ENCODE measurements at regions not wholly inside any gene's neighbourhood (a gene's known extent, or its start where the extent isn't known, plus 50 kb on each side); places are given as distances from the start of the nearest gene placed in this dataset.
A peak's percentile ranks its signal among the peaks of the same experiment; 100 is the strongest.

DNA sequence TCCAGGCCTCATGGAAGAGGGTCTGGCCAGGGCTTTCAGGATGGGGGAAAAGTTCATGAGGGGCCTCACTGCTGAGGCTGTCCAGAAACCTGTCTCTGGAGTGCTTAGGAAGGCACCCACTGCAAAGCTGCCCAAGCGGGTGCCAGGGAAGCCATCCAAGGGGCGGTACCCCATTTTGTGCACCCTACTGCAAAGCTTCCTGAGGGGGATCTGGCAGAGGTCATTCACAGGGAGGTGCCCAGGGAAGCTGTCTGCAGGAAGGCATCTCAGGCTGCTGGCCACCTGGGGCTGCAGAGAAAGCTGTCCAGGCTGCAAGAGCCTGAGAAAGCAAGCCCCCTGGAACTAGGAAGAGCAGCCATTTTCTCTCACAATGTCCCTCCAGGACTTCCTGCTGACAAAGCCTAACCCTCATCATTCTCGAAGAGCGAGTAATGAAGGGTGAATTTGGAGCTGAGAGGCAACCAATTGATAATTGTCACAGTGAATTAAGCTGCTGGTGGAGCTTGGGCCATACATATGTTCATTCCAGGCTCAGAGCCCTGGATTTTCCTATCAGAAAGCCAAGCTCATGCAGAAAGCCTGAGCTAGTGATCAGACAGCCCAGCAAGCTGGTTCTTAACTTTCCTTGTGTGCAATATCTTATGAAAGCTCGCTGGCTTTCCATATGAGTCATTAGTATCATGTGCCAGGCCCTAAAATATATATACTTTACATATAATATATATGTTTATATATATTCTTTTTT lies 62.2 kb upstream of the SLC22A16 start:
- no peak for DNase-seq (ENCODE audit: low read depth)
- no peak overlapping the region for H3K4me3 ChIP-seq (ENCODE audit: control insufficient read depth, low read depth, low read length)
- TF ChIP-seq, protein P1, sequence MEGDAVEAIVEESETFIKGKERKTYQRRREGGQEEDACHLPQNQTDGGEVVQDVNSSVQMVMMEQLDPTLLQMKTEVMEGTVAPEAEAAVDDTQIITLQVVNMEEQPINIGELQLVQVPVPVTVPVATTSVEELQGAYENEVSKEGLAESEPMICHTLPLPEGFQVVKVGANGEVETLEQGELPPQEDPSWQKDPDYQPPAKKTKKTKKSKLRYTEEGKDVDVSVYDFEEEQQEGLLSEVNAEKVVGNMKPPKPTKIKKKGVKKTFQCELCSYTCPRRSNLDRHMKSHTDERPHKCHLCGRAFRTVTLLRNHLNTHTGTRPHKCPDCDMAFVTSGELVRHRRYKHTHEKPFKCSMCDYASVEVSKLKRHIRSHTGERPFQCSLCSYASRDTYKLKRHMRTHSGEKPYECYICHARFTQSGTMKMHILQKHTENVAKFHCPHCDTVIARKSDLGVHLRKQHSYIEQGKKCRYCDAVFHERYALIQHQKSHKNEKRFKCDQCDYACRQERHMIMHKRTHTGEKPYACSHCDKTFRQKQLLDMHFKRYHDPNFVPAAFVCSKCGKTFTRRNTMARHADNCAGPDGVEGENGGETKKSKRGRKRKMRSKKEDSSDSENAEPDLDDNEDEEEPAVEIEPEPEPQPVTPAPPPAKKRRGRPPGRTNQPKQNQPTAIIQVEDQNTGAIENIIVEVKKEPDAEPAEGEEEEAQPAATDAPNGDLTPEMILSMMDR (IDR thresholded peaks at IDR 0.05; ENCODE audit: control insufficient read depth, insufficient read depth, low read depth, low read length, missing control alignments) = no peak

DNA sequence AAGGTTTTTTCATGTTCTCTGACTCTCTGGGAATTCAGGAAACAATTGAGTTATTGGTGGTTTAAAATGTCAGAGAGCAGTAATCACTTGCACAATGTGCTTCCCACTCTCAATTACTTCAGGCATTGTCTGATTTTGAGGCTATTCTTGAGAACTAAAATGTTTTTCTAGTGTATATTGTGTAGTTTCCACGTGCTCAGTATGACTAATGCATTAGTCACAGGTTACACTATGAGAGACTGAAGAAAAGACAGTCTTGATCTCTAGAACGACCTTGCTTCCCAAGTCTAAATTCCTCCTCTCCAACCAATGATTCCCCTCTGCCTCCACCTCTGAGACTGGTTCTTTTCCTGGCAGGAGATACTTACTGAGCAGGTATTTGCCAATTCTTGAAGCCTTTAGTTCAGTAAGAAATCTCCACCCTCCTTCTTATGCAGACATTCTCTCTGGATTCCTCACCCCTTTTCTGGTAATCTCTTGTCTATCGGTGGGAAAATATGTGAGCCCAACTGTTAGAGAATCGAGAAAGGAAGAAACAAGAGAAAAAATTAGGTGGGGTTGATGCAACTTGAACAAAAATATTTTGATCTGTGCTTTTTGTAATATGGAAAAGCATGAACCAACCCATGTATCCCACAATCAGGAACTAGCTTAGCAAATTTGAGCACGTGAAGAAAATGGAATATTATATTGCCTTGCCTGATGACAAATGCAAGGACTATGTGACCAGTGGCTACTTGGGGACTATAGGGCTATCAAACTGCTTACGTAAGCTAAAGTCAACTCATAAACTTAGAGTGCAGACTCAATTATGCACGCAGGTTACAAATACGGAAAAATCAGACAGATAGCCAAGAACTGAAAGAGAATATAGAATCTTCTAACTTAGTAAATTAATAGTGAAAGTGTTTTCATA lies 61.1 kb upstream of the SLC22A16 start:
- H3K4me3 ChIP-seq (ENCODE audit: control insufficient read depth, low read depth, low read length) = no peak overlapping the region
- peak; percentile 94 for DNase-seq (ENCODE audit: low read depth)
- TF ChIP-seq, protein P1 (IDR thresholded peaks at IDR 0.05; ENCODE audit: control insufficient read depth, insufficient read depth, low read depth, low read length, missing control alignments) = no peak

DNA sequence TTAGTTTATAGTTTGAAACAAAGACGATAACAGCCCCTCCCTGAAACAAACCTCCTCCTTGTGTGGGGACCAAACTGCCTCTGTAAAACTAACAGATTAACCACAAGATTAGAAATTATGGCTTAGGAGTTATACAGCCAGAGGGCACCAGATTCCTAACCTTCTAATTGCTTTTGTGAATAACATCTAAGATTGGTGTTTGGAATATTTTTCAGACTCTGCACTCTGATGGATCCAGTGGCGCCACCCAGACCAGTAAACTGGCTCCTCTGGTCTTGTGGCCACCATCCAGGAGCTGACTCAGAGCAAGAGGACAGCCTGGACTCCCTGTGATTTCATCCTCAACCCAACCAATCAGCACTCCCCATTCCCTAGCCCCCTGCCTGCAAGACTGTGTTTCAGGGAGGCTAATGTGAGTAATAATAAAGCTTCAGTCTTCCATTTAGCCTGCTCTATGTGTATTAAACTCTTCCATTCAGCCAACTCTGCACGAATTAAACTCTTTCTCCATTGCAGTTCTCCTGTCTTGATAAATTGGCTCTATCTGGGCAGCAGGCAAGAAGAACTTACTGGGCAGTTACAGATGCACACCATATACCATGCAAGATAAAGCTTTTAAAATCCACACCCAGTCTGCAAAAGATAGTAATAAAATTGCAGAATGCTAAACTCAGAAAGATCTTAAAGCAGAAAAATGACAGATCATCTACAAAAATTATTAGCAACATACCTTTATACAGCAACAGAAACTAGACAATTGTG lies 58.5 kb upstream of the SLC22A16 start:
- TF ChIP-seq, protein P1 (IDR thresholded peaks at IDR 0.05; ENCODE audit: control insufficient read depth, insufficient read depth, low read depth, low read length, missing control alignments) = no peak
- no peak overlapping the region for H3K4me3 ChIP-seq (ENCODE audit: control insufficient read depth, low read depth, low read length)
- DNase-seq (ENCODE audit: low read depth) = no peak

DNA sequence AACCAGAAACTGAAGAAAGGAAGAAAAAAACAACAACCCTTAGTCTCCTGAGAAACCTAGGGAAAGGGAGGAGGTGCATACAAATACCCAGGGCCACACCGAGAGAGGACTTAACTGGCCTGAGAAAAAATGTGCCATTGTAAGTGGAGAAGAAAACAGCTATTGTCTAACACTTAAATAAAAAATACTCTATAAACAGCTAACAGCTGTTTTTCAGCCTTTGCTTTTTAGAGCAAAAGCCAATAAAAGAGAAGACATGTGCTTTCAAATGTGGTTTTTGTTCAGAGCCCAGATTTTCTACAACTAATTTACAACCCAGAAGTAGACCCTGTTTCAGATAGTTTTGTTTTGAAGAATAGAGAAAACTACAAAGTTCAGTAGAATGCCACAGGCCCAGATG lies 56.0 kb upstream of the SLC22A16 start:
- H3K4me3 ChIP-seq (ENCODE audit: control insufficient read depth, low read depth, low read length) = no peak overlapping the region
- TF ChIP-seq, protein P1 (IDR thresholded peaks at IDR 0.05; ENCODE audit: control insufficient read depth, insufficient read depth, low read depth, low read length, missing control alignments) = no peak
- DNase-seq (ENCODE audit: low read depth) = no peak

DNA sequence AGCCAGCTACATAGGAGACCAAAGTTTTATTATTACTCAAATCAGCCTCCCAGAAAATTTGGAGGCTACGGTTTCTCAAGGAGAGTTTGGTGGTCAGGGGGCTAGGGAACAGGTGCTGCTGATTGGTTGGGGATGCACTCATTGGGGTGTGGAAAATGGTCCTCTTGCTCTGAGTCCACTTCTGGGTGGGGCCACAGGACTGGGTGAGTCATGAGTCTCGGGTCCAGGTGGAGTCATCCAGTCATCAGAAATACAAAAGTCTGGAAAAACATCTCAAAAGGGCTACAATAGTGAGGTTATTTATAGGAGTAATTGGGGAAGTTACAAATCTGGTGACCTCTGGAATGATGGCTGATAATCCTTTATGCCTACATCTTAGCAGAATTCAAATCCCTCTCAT lies 54.3 kb upstream of the SLC22A16 start:
- no peak overlapping the region for H3K4me3 ChIP-seq (ENCODE audit: control insufficient read depth, low read depth, low read length)
- TF ChIP-seq, protein P1 (IDR thresholded peaks at IDR 0.05; ENCODE audit: control insufficient read depth, insufficient read depth, low read depth, low read length, missing control alignments) = no peak
- no peak for DNase-seq (ENCODE audit: low read depth)

DNA sequence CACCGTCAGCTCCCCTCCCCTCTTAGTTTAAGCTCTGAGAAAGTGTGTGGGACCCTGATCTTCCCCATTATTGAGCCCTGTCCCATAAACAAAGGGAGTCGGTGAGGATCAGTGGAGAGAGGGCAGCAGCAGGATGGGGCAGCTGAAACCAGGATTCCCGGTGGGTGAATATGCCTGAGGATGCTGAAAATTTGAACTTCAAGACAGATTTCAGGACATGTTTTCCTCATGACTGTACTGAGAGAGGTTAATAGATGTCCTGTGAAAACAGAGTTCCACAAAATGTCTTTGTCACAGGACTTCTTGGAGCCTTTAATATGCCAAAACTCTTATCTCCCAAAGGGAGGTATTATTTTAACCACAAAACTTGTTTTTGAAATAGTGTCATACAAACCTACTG lies 53.5 kb upstream of the SLC22A16 start:
- DNase-seq (ENCODE audit: low read depth) = no peak
- H3K4me3 ChIP-seq (ENCODE audit: control insufficient read depth, low read depth, low read length) = no peak overlapping the region
- TF ChIP-seq, protein P1 (IDR thresholded peaks at IDR 0.05; ENCODE audit: control insufficient read depth, insufficient read depth, low read depth, low read length, missing control alignments) = no peak

All from AG09309 (cell line).